IMR-90 (cell line): ENCODE measurements at regions not wholly inside any gene's neighbourhood (a gene's known extent, or its start where the extent isn't known, plus 50 kb on each side); places are given as distances from the start of the nearest gene placed in this dataset.

ENCODE experiments used
- ATAC-seq: fragments of 200-7000 bp; cut with Tn5 transposase; 2 replicates; pipeline ENCODE4 v1.9.1; 2020; ENCODE audit warnings: low read depth, mild to moderate bottlenecking, moderate library complexity
- BruUV-seq: library from RNA; stranded (reverse); fragments of 400-500 nt; replicated peaks from 2 replicates; lab custom pipeline; 2021; lab: Mats Ljungman, UMichigan
- CTCF ChIA-PET: fragments of 300-600 bp; formaldehyde crosslinking; extraction: SDS; loops from one replicate; lab custom pipeline; 2021; ENCODE audit warnings: antibody characterized with exemption; lab: Yijun Ruan, JAX
- POLR2A ChIA-PET: fragments of 300-600 bp; sonication (Branson Sonifier 250); formaldehyde crosslinking; loops from one replicate; lab custom pipeline; 2022; ENCODE audit warnings: antibody characterized with exemption; ENCODE audit not compliant: unreplicated experiment; lab: Charles Lee
- DNase-seq: peaks from one replicate; pipeline ENCODE4 v3.0.0; 2013
- H2AFZ ChIP-seq: replicated peaks from 2 replicates; pipeline ENCODE3; 2013; ENCODE audit warnings: low read length, mild to moderate bottlenecking; ENCODE audit not compliant: poor library complexity
- H2AK5ac ChIP-seq: 2 replicates; pipeline ENCODE4 v1.6.1; 2013; ENCODE audit warnings: low read depth, low read length, inconsistent platforms
- H2AK9ac ChIP-seq: replicated peaks from 2 replicates; pipeline ENCODE3; 2013; ENCODE audit warnings: mild to moderate bottlenecking, low read depth, low read length, moderate library complexity; ENCODE audit not compliant: poor library complexity
- H2BK120ac ChIP-seq: 2 replicates; pipeline ENCODE4 v1.6.1; 2013; ENCODE audit warnings: low read depth, low read length, inconsistent platforms
- H2BK15ac ChIP-seq: 3 replicates; pipeline ENCODE4 v1.6.1; 2013; ENCODE audit warnings: low read depth, low read length, inconsistent platforms
- H2BK20ac ChIP-seq: 2 replicates; pipeline ENCODE4 v1.6.1; 2013; ENCODE audit warnings: low read depth, mild to moderate bottlenecking, inconsistent platforms, low read length, moderate library complexity
- H2BK5ac ChIP-seq: 2 replicates; pipeline ENCODE4 v1.6.1; 2013; ENCODE audit warnings: mild to moderate bottlenecking, low read depth, low read length, inconsistent platforms; ENCODE audit not compliant: poor library complexity, severe bottlenecking
- H3K14ac ChIP-seq: replicated peaks from 2 replicates; pipeline ENCODE4 v1.6.1; 2013; ENCODE audit warnings: low read depth, low read length, inconsistent platforms
- H3K18ac ChIP-seq: 2 replicates; pipeline ENCODE4 v1.6.1; 2013; ENCODE audit warnings: low read depth, low read length, control low read depth
- H3K23ac ChIP-seq: 2 replicates; pipeline ENCODE4 v1.6.1; 2013; ENCODE audit warnings: low read depth, low read length, inconsistent platforms
- H3K27ac ChIP-seq: 2 replicates; pipeline ENCODE4 v1.5.1; 2013; ENCODE audit warnings: mild to moderate bottlenecking, control low read depth, low read length; ENCODE audit not compliant: insufficient read depth
- H3K27me3 ChIP-seq: 2 replicates; pipeline ENCODE4 v1.6.1; 2013; ENCODE audit warnings: low read length; ENCODE audit not compliant: control insufficient read depth, insufficient read depth
- H3K36me3 ChIP-seq: 2 replicates; pipeline ENCODE4 v1.6.1; 2013; ENCODE audit warnings: low read length, mixed read lengths; ENCODE audit not compliant: control insufficient read depth, insufficient read depth
- H3K4ac ChIP-seq: 2 replicates; pipeline ENCODE4 v1.6.1; 2013; ENCODE audit warnings: low read depth, low read length, inconsistent platforms
- H3K4me1 ChIP-seq: 2 replicates; pipeline ENCODE4 v1.6.1; 2013; ENCODE audit warnings: low read length, mixed read lengths; ENCODE audit not compliant: control insufficient read depth, insufficient read depth
- H3K4me2 ChIP-seq: 2 replicates; pipeline ENCODE4 v1.6.1; 2013; ENCODE audit warnings: low read depth, mild to moderate bottlenecking, control low read depth, low read length, moderate library complexity
- H3K4me3 ChIP-seq: 2 replicates; pipeline ENCODE4 v1.5.1; 2013; ENCODE audit warnings: low read depth, mild to moderate bottlenecking, control low read depth, low read length, moderate library complexity; ENCODE audit not compliant: insufficient read depth
- H3K56ac ChIP-seq: 2 replicates; pipeline ENCODE4 v1.6.1; 2013; ENCODE audit warnings: low read length, inconsistent platforms; ENCODE audit not compliant: insufficient read depth; ENCODE audit errors: extremely low read depth
- H3K79me1 ChIP-seq, 2 experiments: 2 replicates each; pipeline ENCODE4 v1.6.1; 2013; ENCODE audit warnings: low read length in 2 of 2, inconsistent platforms in 1 of 2, low read depth in 1 of 2
- H3K9ac ChIP-seq: 2 replicates; pipeline ENCODE4 v1.6.1; 2013; ENCODE audit warnings: low read depth, low read length, control low read depth
- H3K9me1 ChIP-seq: 2 replicates; pipeline ENCODE4 v1.6.1; 2013; ENCODE audit warnings: low read length, inconsistent platforms; ENCODE audit not compliant: insufficient read depth
- H3K9me3 ChIP-seq: 2 replicates; pipeline ENCODE4 v1.6.1; 2013; ENCODE audit warnings: low read length; ENCODE audit not compliant: control insufficient read depth, insufficient read depth
- H4K20me1 ChIP-seq: 2 replicates; pipeline ENCODE4 v1.6.1; 2013; ENCODE audit warnings: low read length, inconsistent platforms; ENCODE audit not compliant: insufficient read depth
- H4K5ac ChIP-seq: 2 replicates; pipeline ENCODE4 v1.6.1; 2013; ENCODE audit warnings: mild to moderate bottlenecking, low read depth, low read length, control low read depth
- H4K8ac ChIP-seq, 2 experiments: 2 replicates each; pipeline ENCODE4 v1.6.1; 2013; ENCODE audit warnings: low read depth in 2 of 2, low read length in 2 of 2, control low read depth in 1 of 2, inconsistent platforms in 1 of 2
- H4K91ac ChIP-seq: 2 replicates; pipeline ENCODE4 v1.6.1; 2013; ENCODE audit warnings: low read depth, low read length, inconsistent platforms; ENCODE audit not compliant: insufficient read depth
- CEBPB ChIP-seq: IDR thresholded peaks from 2 replicates; pipeline ENCODE4 v1.6.1; 2012; ENCODE audit warnings: low read depth, low read length, improper control_type of control experiment
- CTCF ChIP-seq: conservative IDR thresholded peaks from 2 replicates; pipeline ENCODE4 v1.5.1; 2012; ENCODE audit warnings: mild to moderate bottlenecking, low read depth, low read length, improper control_type of control experiment
- FOS ChIP-seq: fragments of 150-350 bp; IDR thresholded peaks from 2 replicates; pipeline ENCODE4 v1.6.1; 2016; ENCODE audit warnings: low read depth, low read length
- MAZ ChIP-seq: IDR thresholded peaks from 2 replicates; pipeline ENCODE4 v1.6.1; 2012; ENCODE audit warnings: low read depth, mild to moderate bottlenecking, low read length, improper control_type of control experiment, moderate library complexity, borderline replicate concordance
- RFX5 ChIP-seq: IDR thresholded peaks from 2 replicates; pipeline ENCODE4 v1.8.0; 2012; ENCODE audit warnings: low read depth, mild to moderate bottlenecking, low read length, moderate library complexity
- dilution Hi-C: fragments of 300-500 bp; cut with HindIII; formaldehyde crosslinking; loops from one replicate; pipeline ENCODE4 v1.14.3; 2018; ENCODE audit warnings: low sequenced_read_pairs; ENCODE audit not compliant: unreplicated experiment
- in situ Hi-C: fragments of 300-500 bp; cut with MboI; formaldehyde crosslinking; loops from 3 replicates; pipeline ENCODE4 v1.14.3; 2019; ENCODE audit warnings: low sequenced_read_pairs, inconsistent platforms, mixed read lengths
- intact Hi-C: fragments of 100-400 bp; cut with micrococcal nuclease; formaldehyde crosslinking; loops from 2 replicates; pipeline ENCODE4 v1.10.0; 2022
- TF ChIP-seq, protein P1 (sequence below): fragments of 150-350 bp; IDR thresholded peaks from 2 replicates; pipeline ENCODE4 v1.6.1; 2017; ENCODE audit warnings: mild to moderate bottlenecking, antibody characterized with exemption, low read length, low read depth

DNA sequence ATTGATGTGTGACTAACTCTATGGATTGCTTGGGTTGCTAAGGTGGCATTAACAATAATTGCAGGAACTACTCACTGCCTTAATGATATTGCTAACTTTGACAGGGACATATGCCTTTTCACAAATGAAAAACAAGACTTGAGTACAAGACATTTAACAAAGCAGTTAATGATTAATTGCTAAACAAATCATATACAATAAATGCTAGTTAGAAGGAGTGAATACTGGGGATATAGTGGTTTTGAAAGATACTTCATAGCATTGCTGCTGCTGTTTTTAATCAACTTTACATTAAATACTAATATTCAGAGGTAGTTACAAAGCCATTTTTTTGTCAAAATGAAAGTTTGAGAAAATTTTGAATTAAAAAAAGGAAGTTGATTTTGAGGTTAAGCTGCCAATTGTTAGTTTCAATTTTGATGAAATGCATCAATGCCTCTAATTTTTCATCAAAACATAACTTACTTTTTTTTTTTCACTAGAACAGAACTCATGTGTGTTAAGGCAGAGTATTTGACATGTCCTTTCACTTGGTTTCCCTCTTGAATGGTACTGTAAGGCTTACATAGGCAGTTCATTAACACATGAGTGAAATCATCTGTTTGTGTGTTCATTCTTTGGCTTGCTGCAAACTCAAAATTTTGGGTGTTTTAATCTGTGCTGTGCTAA, 106.2 kb upstream of the SEMA3D start:
- dilution Hi-C loops (no loop called here), in situ Hi-C loops (no loop called here)

More for the DNA sequence above, 106.2 kb upstream of the SEMA3D start:
- Histone ChIP-seq H2AFZ (no peak overlapping the region), H3K9me3 (no peaks in the 10 kb centered on the region), H3K36me3 (no peaks in the 10 kb centered on the region), H2AK5ac (no peak overlapping the region), H3K4me2 (no peak overlapping the region), H3K23ac (no peak overlapping the region), H3K4ac (no peak overlapping the region), H3K18ac (no peak overlapping the region), H3K4me3 (no peak overlapping the region), H4K5ac (no peak overlapping the region), H4K91ac (no peak overlapping the region), H3K27me3 (no peaks in the 10 kb centered on the region), H2BK15ac (no peak overlapping the region), H3K56ac (no peak overlapping the region), H2AK9ac (no peak overlapping the region), H3K4me1 (no peaks in the 10 kb centered on the region), H3K79me1 (no peaks in the 10 kb centered on the region), H3K9me1 (no peaks in the 10 kb centered on the region), H2BK20ac (no peak overlapping the region), H3K27ac (no peak overlapping the region), H4K20me1 (no peaks in the 10 kb centered on the region), H4K8ac (no peak overlapping the region), H3K9ac (no peak overlapping the region), H3K14ac (no peak overlapping the region), H2BK120ac (no peak overlapping the region), H2BK5ac (no peak overlapping the region)
- no TSS peak for BruUV-seq
- ChIA-PET POLR2A (no interaction called here), CTCF (no interaction called here)
- no peak for DNase-seq
- ATAC-seq = no peak
- TF ChIP-seq CEBPB (no peak), FOS (no peak), CTCF (no peak), MAZ (no peak), RFX5 (no peak)
- TF ChIP-seq, protein P1, sequence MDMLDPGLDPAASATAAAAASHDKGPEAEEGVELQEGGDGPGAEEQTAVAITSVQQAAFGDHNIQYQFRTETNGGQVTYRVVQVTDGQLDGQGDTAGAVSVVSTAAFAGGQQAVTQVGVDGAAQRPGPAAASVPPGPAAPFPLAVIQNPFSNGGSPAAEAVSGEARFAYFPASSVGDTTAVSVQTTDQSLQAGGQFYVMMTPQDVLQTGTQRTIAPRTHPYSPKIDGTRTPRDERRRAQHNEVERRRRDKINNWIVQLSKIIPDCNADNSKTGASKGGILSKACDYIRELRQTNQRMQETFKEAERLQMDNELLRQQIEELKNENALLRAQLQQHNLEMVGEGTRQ = no peak
- intact Hi-C loops = no loop called here
